Body of pancreas (tissue), 4 donors: ENCODE measurements at regions not wholly inside any gene's neighbourhood (a gene's known extent, or its start where the extent isn't known, plus 50 kb on each side); places are given as distances from the start of the nearest gene placed in this dataset.

Experiments
- POLR2A ChIP-seq, 3 donors: fragments of 450-650 bp; IDR thresholded peaks; one replicate each; pipeline ENCODE4 v1.6.1; 2016; ENCODE audit warnings: antibody characterized with exemption in 3 of 3, mild to moderate bottlenecking in 2 of 3
- TF ChIP-seq, protein P1 (sequence below), 7 experiments: fragments of 450-650 bp in 4 of 7; fragments of 200-600 bp in 3 of 7; sonication (generic) in 3 of 7; IDR thresholded peaks; one replicate each; pipeline ENCODE4 v1.5.1; 2016 to 2019; ENCODE audit warnings: antibody characterized with exemption in 7 of 7

DNA sequence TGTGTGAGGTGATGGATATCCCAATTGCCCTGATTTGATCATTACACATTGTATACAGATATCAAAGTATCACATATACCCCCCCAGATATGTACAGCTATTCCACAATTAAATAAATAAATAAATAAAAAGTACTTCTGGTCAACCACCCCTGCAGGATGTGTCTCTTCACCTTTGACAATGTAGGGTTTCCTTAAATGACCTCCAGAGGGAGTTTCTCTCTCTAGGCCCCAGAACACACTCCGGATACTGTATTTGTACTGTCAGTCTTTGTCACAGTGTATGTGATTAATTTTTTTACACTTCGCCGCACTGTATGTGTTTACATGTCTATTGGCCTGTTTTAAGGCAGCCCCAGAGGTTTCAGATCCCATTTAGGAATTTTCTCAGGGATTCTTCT, 123.6 kb downstream of the ADCYAP1R1 start:
- TF ChIP-seq, protein P1, sequence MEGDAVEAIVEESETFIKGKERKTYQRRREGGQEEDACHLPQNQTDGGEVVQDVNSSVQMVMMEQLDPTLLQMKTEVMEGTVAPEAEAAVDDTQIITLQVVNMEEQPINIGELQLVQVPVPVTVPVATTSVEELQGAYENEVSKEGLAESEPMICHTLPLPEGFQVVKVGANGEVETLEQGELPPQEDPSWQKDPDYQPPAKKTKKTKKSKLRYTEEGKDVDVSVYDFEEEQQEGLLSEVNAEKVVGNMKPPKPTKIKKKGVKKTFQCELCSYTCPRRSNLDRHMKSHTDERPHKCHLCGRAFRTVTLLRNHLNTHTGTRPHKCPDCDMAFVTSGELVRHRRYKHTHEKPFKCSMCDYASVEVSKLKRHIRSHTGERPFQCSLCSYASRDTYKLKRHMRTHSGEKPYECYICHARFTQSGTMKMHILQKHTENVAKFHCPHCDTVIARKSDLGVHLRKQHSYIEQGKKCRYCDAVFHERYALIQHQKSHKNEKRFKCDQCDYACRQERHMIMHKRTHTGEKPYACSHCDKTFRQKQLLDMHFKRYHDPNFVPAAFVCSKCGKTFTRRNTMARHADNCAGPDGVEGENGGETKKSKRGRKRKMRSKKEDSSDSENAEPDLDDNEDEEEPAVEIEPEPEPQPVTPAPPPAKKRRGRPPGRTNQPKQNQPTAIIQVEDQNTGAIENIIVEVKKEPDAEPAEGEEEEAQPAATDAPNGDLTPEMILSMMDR (IDR thresholded peaks at IDR 0.05) = peak in 3 of 7 experiments; percentile 7 to 14 (median 13)
- no peak for TF ChIP-seq POLR2A (IDR thresholded peaks at IDR 0.05)
